HCT116 (cell line): ENCODE measurements at regions not wholly inside any gene's neighbourhood (a gene's known extent, or its start where the extent isn't known, plus 50 kb on each side); places are given as distances from the start of the nearest gene placed in this dataset.

Source experiments
- CEBPB ChIP-seq: IDR thresholded peaks from 2 replicates; pipeline ENCODE4 v1.6.1; 2012; ENCODE audit warnings: low read depth
- CTCF ChIP-seq, 3 experiments: fragments of 200-600 bp in 1 of 3; sonication (generic) in 1 of 3; IDR thresholded peaks in 2 of 3; conservative IDR thresholded peaks in 1 of 3; 2 replicates each; pipeline ENCODE4 v1.5.1; 2012 to 2017; ENCODE audit warnings: low read depth in 2 of 3, low read length in 2 of 3, antibody characterized with exemption in 1 of 3, borderline replicate concordance in 1 of 3, control low read depth in 1 of 3, mild to moderate bottlenecking in 1 of 3, mixed read lengths in 1 of 3, mixed run types in 1 of 3, moderate library complexity in 1 of 3; ENCODE audit not compliant: insufficient read depth in 1 of 3
- EGR1 ChIP-seq: IDR thresholded peaks from 2 replicates; pipeline ENCODE4 v1.6.1; 2012; ENCODE audit warnings: low read depth
- EZH2phosphoT487 ChIP-seq: fragments of 200-600 bp; IDR thresholded peaks from 2 replicates; pipeline ENCODE4 v1.6.1; 2018; ENCODE audit warnings: antibody characterized with exemption, borderline replicate concordance
- POLR2A ChIP-seq: IDR thresholded peaks from 2 replicates; pipeline ENCODE4 v1.7.0; 2011; ENCODE audit warnings: borderline replicate concordance; ENCODE audit not compliant: insufficient read depth, insufficient read length; ENCODE audit errors: extremely low read depth
- POLR2AphosphoS5 ChIP-seq: IDR thresholded peaks from 2 replicates; pipeline ENCODE4 v1.6.1; 2011; ENCODE audit warnings: mild to moderate bottlenecking, low read depth, low read length, moderate library complexity
- RAD21 ChIP-seq: IDR thresholded peaks from 2 replicates; pipeline ENCODE4 v1.6.1; 2012; ENCODE audit warnings: low read depth, mild to moderate bottlenecking
- REST ChIP-seq: IDR thresholded peaks from 2 replicates; pipeline ENCODE4 v1.6.1; 2012; ENCODE audit warnings: low read depth
- YY1 ChIP-seq: IDR thresholded peaks from 2 replicates; pipeline ENCODE4 v1.6.1; 2011; ENCODE audit warnings: low read length, low read depth, moderate library complexity, mild to moderate bottlenecking; ENCODE audit not compliant: insufficient replicate concordance; ENCODE audit errors: extremely low read depth
- ZBTB33 ChIP-seq: IDR thresholded peaks from 2 replicates; pipeline ENCODE4 v1.6.1; 2011; ENCODE audit warnings: mild to moderate bottlenecking, low read length, moderate library complexity; ENCODE audit not compliant: insufficient replicate concordance; ENCODE audit errors: extremely low read depth

- TF ChIP-seq CTCF (IDR thresholded peaks at IDR 0.05 in 2 of 3, conservative IDR thresholded peaks at IDR 0.05 in 1 of 3; ENCODE audit: borderline replicate concordance in 1 of 3, insufficient read depth in 1 of 3, low read depth in 2 of 3, low read length in 2 of 3) (no peak), POLR2A (no peak), ZBTB33 (no peak), EGR1 (no peak), CEBPB (no peak), REST (no peak), EZH2phosphoT487 (no peak), YY1 (no peak), RAD21 (no peak), POLR2AphosphoS5 (no peak)
Measured at GRCh38 chrX:82723806-82724205, 784.3 kb upstream of the POU3F4 start.
